22Rv1 (cell line): ENCODE measurements at regions not wholly inside any gene's neighbourhood (a gene's known extent, or its start where the extent isn't known, plus 50 kb on each side); places are given as distances from the start of the nearest gene placed in this dataset.

Experiments used
- CTCF ChIP-seq: fragments of 450-650 bp; IDR thresholded peaks from 2 replicates; pipeline ENCODE4 v1.5.1; 2017; ENCODE audit warnings: mild to moderate bottlenecking
- ZFX ChIP-seq: fragments of 450-650 bp; IDR thresholded peaks from 2 replicates; pipeline ENCODE4 v1.6.1; 2017; ENCODE audit warnings: antibody characterized with exemption, borderline replicate concordance

- TF ChIP-seq CTCF = no peak
- TF ChIP-seq ZFX = no peak
These were observed 258.0 kb upstream of the PLEKHG7 start for GRCh38 chr12:92444763-92445162.
